ENCODE measurements at regions not wholly inside any gene's neighbourhood (a gene's known extent, or its start where the extent isn't known, plus 50 kb on each side); places are given as distances from the start of the nearest gene placed in this dataset.
"Not testable (repeated sequence)": the region's sequence is repeated elsewhere in the genome, so short reads cannot be mapped to it uniquely, and the experiment has no call there.

GRCh38 chr6:10081957-10082356 lies 332.9 kb downstream of the TFAP2A start:
- Histone ChIP-seq H3K4me1 (no peaks in the 10 kb centered on the region), H3K27me3 (no peaks in the 10 kb centered on the region), H3K4me3 (no peak overlapping the region), H3K36me3 (no peaks in the 10 kb centered on the region), H3K9me3 (no peaks in the 10 kb centered on the region), H3K27ac (no peak overlapping the region)
- ATAC-seq (no peak), DNase-seq (no peak)
- no peak for TF ChIP-seq CTCF (IDR thresholded peaks at IDR 0.05 in 4 of 5, conservative IDR thresholded peaks at IDR 0.05 in 1 of 5)
- TF ChIP-seq POLR2A (IDR thresholded peaks at IDR 0.05) = no peak
- intact Hi-C loops (cut with DNase I; ENCODE audit: low total_unique reads) = no loop called here
- in situ Hi-C loops (cut with MboI; ENCODE audit: low sequenced_read_pairs in 4 of 4) = no loop called here

- H3K4me3 ChIP-seq = no peak overlapping the region
- intact Hi-C loops (cut with DNase I; ENCODE audit: low total_unique reads) (no loop called here), in situ Hi-C loops (cut with MboI; ENCODE audit: low sequenced_read_pairs in 4 of 4) (no loop called here)
Measured at GRCh38 chr6:10081075-10081474, 333.8 kb downstream of the TFAP2A start.

GRCh38 chr6:10080561-10080960 lies 334.3 kb downstream of the TFAP2A start:
- Histone ChIP-seq H3K9me3 (no peaks in the 10 kb centered on the region), H3K4me1 (no peaks in the 10 kb centered on the region), H3K27me3 (no peaks in the 10 kb centered on the region), H3K36me3 (no peaks in the 10 kb centered on the region), H3K27ac (no peak overlapping the region), H3K4me3 (no peak overlapping the region)
- TF ChIP-seq POLR2A (IDR thresholded peaks at IDR 0.05) (no peak), CTCF (IDR thresholded peaks at IDR 0.05 in 4 of 5, conservative IDR thresholded peaks at IDR 0.05 in 1 of 5) (no peak)
- DNase-seq (no peak), ATAC-seq (no peak)
- intact Hi-C loops (cut with DNase I; ENCODE audit: low total_unique reads) (no loop called here), in situ Hi-C loops (cut with MboI; ENCODE audit: low sequenced_read_pairs in 4 of 4) (no loop called here)

More at GRCh38 chr6:10081075-10081474, 333.8 kb downstream of the TFAP2A start:
- Histone ChIP-seq H3K27me3 (no peaks in the 10 kb centered on the region), H3K27ac (no peak overlapping the region), H3K4me1 (no peaks in the 10 kb centered on the region), H3K36me3 (no peaks in the 10 kb centered on the region), H3K9me3 (no peaks in the 10 kb centered on the region)
- DNase-seq (no peak), ATAC-seq (no peak)
- no peak for TF ChIP-seq CTCF (IDR thresholded peaks at IDR 0.05 in 4 of 5, conservative IDR thresholded peaks at IDR 0.05 in 1 of 5)
- no peak for TF ChIP-seq POLR2A (IDR thresholded peaks at IDR 0.05)

GRCh38 chr6:10078581-10078980 lies 336.3 kb downstream of the TFAP2A start:
- no peak overlapping the region for H3K4me3 ChIP-seq
- intact Hi-C loops (cut with DNase I; ENCODE audit: low total_unique reads) = no loop called here
- no peaks in the 10 kb centered on the region for H3K36me3 ChIP-seq
- no peak for DNase-seq
- no peak overlapping the region for H3K27ac ChIP-seq
- TF ChIP-seq CTCF (IDR thresholded peaks at IDR 0.05 in 4 of 5, conservative IDR thresholded peaks at IDR 0.05 in 1 of 5) (no peak), POLR2A (IDR thresholded peaks at IDR 0.05) (no peak)
- no peak for ATAC-seq
- H3K9me3 ChIP-seq = no peaks in the 10 kb centered on the region
- no peaks in the 10 kb centered on the region for H3K27me3 ChIP-seq
- in situ Hi-C loops (cut with MboI; ENCODE audit: low sequenced_read_pairs in 4 of 4) = no loop called here
- H3K4me1 ChIP-seq = no peaks in the 10 kb centered on the region

- DNase-seq; intact Hi-C loops (cut with DNase I; ENCODE audit: low total_unique reads); in situ Hi-C loops (cut with MboI; ENCODE audit: low sequenced_read_pairs in 4 of 4); ATAC-seq; H3K9me3 ChIP-seq; H3K27me3 ChIP-seq; H3K36me3 ChIP-seq; H3K27ac ChIP-seq; H3K4me1 ChIP-seq; H3K4me3 ChIP-seq: not testable (repeated sequence)
Measured at GRCh38 chr6:10074726-10075125, 340.1 kb downstream of the TFAP2A start.

Measured in gastrocnemius medialis (tissue), 4 donors.